HG03280 (cell line): ENCODE measurements at regions not wholly inside any gene's neighbourhood (a gene's known extent, or its start where the extent isn't known, plus 50 kb on each side); places are given as distances from the start of the nearest gene placed in this dataset.

ENCODE experiments used
- ATAC-seq: cut with Tn5 transposase; IDR thresholded peaks from one replicate; pipeline ENCODE4 v1.9.1; 2021; ENCODE audit warnings: mild to moderate bottlenecking, moderate library complexity; ENCODE audit not compliant: unreplicated experiment

- no peak for ATAC-seq
Observed at GRCh38 chr1:82423174-82423815, 622.6 kb downstream of the ADGRL2 start.

- no peak for ATAC-seq
Observed at GRCh38 chr1:82421782-82422181, 621.0 kb downstream of the ADGRL2 start.

- ATAC-seq = no peak
Observed at GRCh38 chr1:82420584-82420983, 619.9 kb downstream of the ADGRL2 start.

- no peak for ATAC-seq
Observed at GRCh38 chr1:82411605-82412004, 610.9 kb downstream of the ADGRL2 start.

- ATAC-seq = no peak
Observed at GRCh38 chr1:82405333-82405732, 604.6 kb downstream of the ADGRL2 start.

GRCh38 chr1:82401116-82401515 lies 600.4 kb downstream of the ADGRL2 start:
- ATAC-seq = no peak

- no peak for ATAC-seq
Observed at GRCh38 chr1:82400521-82400920, 599.8 kb downstream of the ADGRL2 start.

GRCh38 chr1:82399093-82399492 lies 598.4 kb downstream of the ADGRL2 start:
- no peak for ATAC-seq

GRCh38 chr1:82398357-82398756 lies 597.6 kb downstream of the ADGRL2 start:
- ATAC-seq = no peak

- no peak for ATAC-seq
Observed at GRCh38 chr1:82395440-82395839, 594.7 kb downstream of the ADGRL2 start.

GRCh38 chr1:82392946-82393345 lies 592.2 kb downstream of the ADGRL2 start:
- no peak for ATAC-seq

GRCh38 chr1:82392513-82392912 lies 591.8 kb downstream of the ADGRL2 start:
- no peak for ATAC-seq

- ATAC-seq = no peak
Observed at GRCh38 chr1:82391712-82392111, 591.0 kb downstream of the ADGRL2 start.

GRCh38 chr1:82390627-82391026 lies 589.9 kb downstream of the ADGRL2 start:
- ATAC-seq = no peak

- ATAC-seq = no peak
Observed at GRCh38 chr1:82388679-82389078, 587.9 kb downstream of the ADGRL2 start.

GRCh38 chr1:82387012-82387366 lies 586.3 kb downstream of the ADGRL2 start:
- ATAC-seq = no peak

GRCh38 chr1:82386365-82387011 lies 585.8 kb downstream of the ADGRL2 start:
- ATAC-seq = no peak

- ATAC-seq = no peak
Observed at GRCh38 chr1:82384776-82385175, 584.0 kb downstream of the ADGRL2 start.

GRCh38 chr1:82377201-82377884 lies 576.6 kb downstream of the ADGRL2 start:
- ATAC-seq = no peak

- no peak for ATAC-seq
Observed at GRCh38 chr1:82373710-82374109, 573.0 kb downstream of the ADGRL2 start.

GRCh38 chr1:82371844-82372498 lies 571.2 kb downstream of the ADGRL2 start:
- no peak for ATAC-seq

GRCh38 chr1:82367456-82367855 lies 566.7 kb downstream of the ADGRL2 start:
- no peak for ATAC-seq
